Muscle of back (tissue), 3 donors: ENCODE measurements at regions not wholly inside any gene's neighbourhood (a gene's known extent, or its start where the extent isn't known, plus 50 kb on each side); places are given as distances from the start of the nearest gene placed in this dataset.

Experiments
- DNase-seq, 3 donors: peaks; one replicate each; pipeline versions ENCODE4 v3.0.0 to v3.0.0-alpha.2; 2013

GRCh38 chr16:86865851-86866662, 287.7 kb downstream of the FOXL1 start:
- peak; percentile 63 to 71 (median 70) for DNase-seq

- no peak for DNase-seq
Observed at GRCh38 chr16:86866986-86867722, 288.8 kb downstream of the FOXL1 start.

- DNase-seq = no peak
Observed at GRCh38 chr16:86868070-86868469, 289.7 kb downstream of the FOXL1 start.

- no peak for DNase-seq
Observed at GRCh38 chr16:86868786-86869185, 290.4 kb downstream of the FOXL1 start.

GRCh38 chr16:86869288-86870022, 291.1 kb downstream of the FOXL1 start:
- no peak for DNase-seq

- no peak for DNase-seq
Observed at GRCh38 chr16:86870380-86870779, 292.0 kb downstream of the FOXL1 start.

GRCh38 chr16:86872131-86872530, 293.8 kb downstream of the FOXL1 start:
- no peak for DNase-seq

- DNase-seq = no peak
Observed at GRCh38 chr16:86872833-86873232, 294.5 kb downstream of the FOXL1 start.

GRCh38 chr16:86874141-86874540, 295.8 kb downstream of the FOXL1 start:
- DNase-seq = no peak

- no peak for DNase-seq
Observed at GRCh38 chr16:86876499-86876898, 298.1 kb downstream of the FOXL1 start.

GRCh38 chr16:86877108-86877507, 298.8 kb downstream of the FOXL1 start:
- no peak for DNase-seq

- no peak for DNase-seq
Observed at GRCh38 chr16:86877835-86878234, 299.5 kb downstream of the FOXL1 start.

- DNase-seq = peak in 1 of 3 donors; percentile 46
Observed at GRCh38 chr16:86878236-86879080, 300.1 kb downstream of the FOXL1 start.

- no peak for DNase-seq
Observed at GRCh38 chr16:86879268-86879667, 300.9 kb downstream of the FOXL1 start.

GRCh38 chr16:86880316-86881117, 302.2 kb downstream of the FOXL1 start:
- no peak for DNase-seq

- DNase-seq = no peak
Observed at GRCh38 chr16:86881118-86881510, 302.8 kb downstream of the FOXL1 start.

GRCh38 chr16:86881861-86882273, 303.5 kb downstream of the FOXL1 start:
- DNase-seq = peak in 1 of 3 donors; percentile 68

- DNase-seq = peak; percentile 48 to 74 (median 51)
Observed at GRCh38 chr16:86882586-86883280, 304.4 kb downstream of the FOXL1 start.

GRCh38 chr16:86883583-86884389, 305.4 kb downstream of the FOXL1 start:
- no peak for DNase-seq
